ENCODE measurements at regions not wholly inside any gene's neighbourhood (a gene's known extent, or its start where the extent isn't known, plus 50 kb on each side); places are given as distances from the start of the nearest gene placed in this dataset.

GRCh38 chr14:97366400-97366799 lies 569.2 kb downstream of the VRK1 start:
- DNase-seq (ENCODE audit: low read depth) = no peak
- TF ChIP-seq CTCF (IDR thresholded peaks at IDR 0.05; ENCODE audit: control insufficient read depth, extremely low read depth, insufficient read depth) = no peak
- H3K4me3 ChIP-seq (ENCODE audit: low read depth, low read length) = no peak overlapping the region

GRCh38 chr14:97367278-97367677 lies 570.1 kb downstream of the VRK1 start:
- TF ChIP-seq CTCF (IDR thresholded peaks at IDR 0.05; ENCODE audit: control insufficient read depth, extremely low read depth, insufficient read depth) = no peak
- no peak for DNase-seq (ENCODE audit: low read depth)
- H3K4me3 ChIP-seq (ENCODE audit: low read depth, low read length) = no peak overlapping the region

- TF ChIP-seq CTCF (IDR thresholded peaks at IDR 0.05; ENCODE audit: control insufficient read depth, extremely low read depth, insufficient read depth) = no peak
- DNase-seq (ENCODE audit: low read depth) = no peak
- H3K4me3 ChIP-seq (ENCODE audit: low read depth, low read length) = no peak overlapping the region
These were observed 570.9 kb downstream of the VRK1 start for GRCh38 chr14:97368049-97368448.

GRCh38 chr14:97368900-97369564 lies 571.9 kb downstream of the VRK1 start:
- no peak overlapping the region for H3K4me3 ChIP-seq (ENCODE audit: low read depth, low read length)
- no peak for DNase-seq (ENCODE audit: low read depth)
- TF ChIP-seq CTCF (IDR thresholded peaks at IDR 0.05; ENCODE audit: control insufficient read depth, extremely low read depth, insufficient read depth) = no peak

- no peak for TF ChIP-seq CTCF (IDR thresholded peaks at IDR 0.05; ENCODE audit: control insufficient read depth, extremely low read depth, insufficient read depth)
- no peak for DNase-seq (ENCODE audit: low read depth)
- no peak overlapping the region for H3K4me3 ChIP-seq (ENCODE audit: low read depth, low read length)
These were observed 572.7 kb downstream of the VRK1 start for GRCh38 chr14:97369901-97370300.

- no peak for DNase-seq (ENCODE audit: low read depth)
- H3K4me3 ChIP-seq (ENCODE audit: low read depth, low read length) = no peak overlapping the region
- no peak for TF ChIP-seq CTCF (IDR thresholded peaks at IDR 0.05; ENCODE audit: control insufficient read depth, extremely low read depth, insufficient read depth)
These were observed 579.1 kb downstream of the VRK1 start for GRCh38 chr14:97376310-97376709.

- no peak for DNase-seq (ENCODE audit: low read depth)
- TF ChIP-seq CTCF (IDR thresholded peaks at IDR 0.05; ENCODE audit: control insufficient read depth, extremely low read depth, insufficient read depth) = no peak
- no peak overlapping the region for H3K4me3 ChIP-seq (ENCODE audit: low read depth, low read length)
These were observed 580.4 kb downstream of the VRK1 start for GRCh38 chr14:97377550-97377949.

All from LNCaP clone FGC (cell line).